T-helper 22 cell (primary cell): ENCODE measurements at regions not wholly inside any gene's neighbourhood (a gene's known extent, or its start where the extent isn't known, plus 50 kb on each side); places are given as distances from the start of the nearest gene placed in this dataset.
"Not testable (repeated sequence)": the region's sequence is repeated elsewhere in the genome, so short reads cannot be mapped to it uniquely, and the experiment has no call there.

Experiments
- DNase-seq: peaks from one replicate; pipeline ENCODE4 v3.0.0-alpha.2; 2020; ENCODE audit warnings: low read depth

DNA sequence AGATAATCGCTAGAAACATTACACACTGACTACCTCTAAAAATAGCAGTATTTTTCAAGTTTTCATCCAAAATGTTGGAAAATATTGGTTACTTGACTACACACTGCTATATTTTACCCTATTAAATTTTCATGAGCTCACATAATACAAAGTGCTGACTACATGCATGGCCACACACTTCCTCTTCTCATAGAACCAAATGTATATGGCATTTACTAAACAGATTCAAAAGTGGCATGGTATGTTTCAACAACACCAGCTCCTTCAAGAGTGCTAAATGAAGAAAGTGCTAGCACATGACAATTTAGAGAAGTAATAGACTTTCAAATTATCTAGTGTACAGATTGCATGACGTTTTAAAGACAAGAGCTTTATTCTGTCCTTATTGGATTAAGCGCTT is 780.4 kb upstream of the SLITRK6 start:
- no peak for DNase-seq

GRCh38 chr13:86581706-86582105 is 782.5 kb upstream of the SLITRK6 start:
- DNase-seq, result no peak

DNA sequence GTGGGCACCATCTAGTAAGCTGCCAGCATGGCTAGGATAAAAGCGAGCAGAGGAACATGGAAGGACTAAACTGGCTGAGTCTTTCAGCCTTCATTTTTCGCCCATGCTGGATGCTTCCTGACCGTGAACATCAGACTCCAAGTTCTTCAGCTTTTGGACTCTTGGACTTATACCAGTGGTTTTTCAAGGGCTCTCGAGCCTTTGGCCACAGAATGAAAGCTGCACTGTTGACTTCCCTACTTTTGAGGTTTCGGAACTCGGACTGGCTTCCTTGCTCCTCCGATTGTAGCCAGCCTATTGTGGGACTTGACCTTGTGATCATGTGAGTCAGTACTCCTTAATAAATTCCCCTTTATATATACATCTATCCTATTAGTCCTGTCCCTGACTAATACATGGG is 785.1 kb upstream of the SLITRK6 start:
- no peak for DNase-seq

DNA sequence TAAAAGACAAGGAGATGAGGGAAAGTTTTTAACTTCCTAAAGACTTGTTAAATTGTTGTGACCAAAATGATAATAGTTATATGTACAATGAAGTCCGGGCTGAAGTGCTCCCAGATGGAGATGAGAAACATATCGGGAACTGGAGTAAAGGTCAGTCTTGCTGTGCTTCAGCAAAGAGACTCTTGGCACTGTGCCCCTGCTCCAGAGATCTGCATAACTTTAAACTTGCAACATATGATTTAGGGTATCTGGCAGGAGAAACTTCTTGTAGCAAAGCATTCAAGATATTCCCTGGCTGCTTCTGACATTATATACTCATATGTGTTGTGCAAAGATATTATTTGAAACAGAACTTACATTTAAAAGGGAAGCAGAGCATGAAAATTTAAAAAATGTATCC is 786.6 kb upstream of the SLITRK6 start:
- no peak for DNase-seq

GRCh38 chr13:86591862-86592261 is 792.6 kb upstream of the SLITRK6 start:
- DNase-seq, result no peak

DNA sequence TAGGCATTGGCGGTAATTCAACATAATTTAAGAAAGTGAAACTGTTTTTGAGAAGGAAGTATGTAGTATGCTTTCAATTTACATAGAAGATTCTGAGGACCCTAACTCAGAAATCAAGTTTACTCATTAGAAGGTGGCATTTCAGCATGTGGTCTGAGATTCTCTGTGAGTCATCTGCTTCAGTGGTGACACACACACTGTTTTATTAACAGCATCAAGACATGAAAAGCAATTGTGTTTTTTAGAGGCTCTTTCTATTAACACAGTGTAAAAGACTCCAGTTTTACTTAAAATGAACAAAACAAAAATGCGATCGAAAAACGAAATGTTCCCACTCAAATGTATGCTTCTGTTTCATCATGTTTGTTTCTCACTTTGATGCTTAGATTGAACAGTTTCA is 802.1 kb upstream of the SLITRK6 start:
- DNase-seq, result no peak

DNA sequence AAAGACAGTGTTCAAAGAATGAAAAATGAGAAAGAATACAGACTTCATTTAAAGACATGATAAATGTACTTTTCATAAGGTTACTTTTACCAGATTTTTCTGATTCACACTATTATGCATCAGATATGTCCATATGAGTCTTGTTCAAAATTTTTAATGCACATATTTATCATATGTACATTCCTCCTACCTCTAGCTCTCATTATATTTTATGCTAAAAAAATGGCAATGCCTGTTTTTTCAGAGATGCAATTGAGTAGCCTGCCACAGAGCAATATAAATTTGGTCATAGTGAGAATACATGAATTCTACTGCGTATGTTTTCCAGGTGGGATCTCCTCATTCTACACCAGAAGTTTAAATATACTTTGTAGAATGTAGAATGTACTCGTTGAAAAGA is 807.0 kb upstream of the SLITRK6 start:
- DNase-seq, result no peak

DNA sequence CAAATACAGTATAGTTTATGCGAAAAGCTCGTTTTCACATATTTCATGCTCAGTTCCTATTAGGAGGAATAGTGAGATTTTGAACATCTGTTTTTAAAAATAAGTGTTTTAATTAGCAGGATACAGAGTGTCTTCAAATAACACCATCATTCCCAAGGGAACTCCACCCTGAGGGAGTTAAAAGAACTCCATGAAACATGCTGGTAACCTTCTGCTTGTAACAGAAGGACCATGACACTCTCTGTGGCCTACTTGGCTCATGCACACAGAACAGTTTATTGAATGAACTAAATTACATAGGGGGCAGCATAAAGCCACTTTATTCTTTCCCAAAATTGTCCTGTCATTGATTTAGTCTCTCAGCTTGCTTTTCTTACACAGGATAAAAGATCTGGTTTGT is 809.5 kb upstream of the SLITRK6 start:
- no peak for DNase-seq

DNA sequence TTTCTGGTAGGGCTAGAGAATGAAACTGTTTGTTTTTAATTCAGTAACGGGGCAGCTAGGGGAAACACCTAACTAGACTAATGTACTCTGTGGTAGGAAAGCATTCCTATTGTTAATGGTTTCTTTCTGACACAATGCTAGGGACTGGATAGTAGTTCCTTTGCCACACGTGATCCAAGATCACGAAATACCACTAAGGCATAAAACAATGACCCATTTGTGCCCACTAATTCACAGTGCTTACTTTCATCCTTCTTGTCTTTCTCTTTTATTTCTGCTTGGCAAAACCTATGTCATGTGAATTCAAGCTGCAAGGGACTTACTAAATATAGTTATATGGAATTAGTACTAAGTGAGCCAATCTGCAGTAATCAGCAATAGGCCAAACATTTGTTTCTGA is 834.1 kb upstream of the SLITRK6 start:
- DNase-seq, result no peak

- not testable (repeated sequence) for DNase-seq
Measured at GRCh38 chr13:86651171-86651570, 852.0 kb upstream of the SLITRK6 start.

DNA sequence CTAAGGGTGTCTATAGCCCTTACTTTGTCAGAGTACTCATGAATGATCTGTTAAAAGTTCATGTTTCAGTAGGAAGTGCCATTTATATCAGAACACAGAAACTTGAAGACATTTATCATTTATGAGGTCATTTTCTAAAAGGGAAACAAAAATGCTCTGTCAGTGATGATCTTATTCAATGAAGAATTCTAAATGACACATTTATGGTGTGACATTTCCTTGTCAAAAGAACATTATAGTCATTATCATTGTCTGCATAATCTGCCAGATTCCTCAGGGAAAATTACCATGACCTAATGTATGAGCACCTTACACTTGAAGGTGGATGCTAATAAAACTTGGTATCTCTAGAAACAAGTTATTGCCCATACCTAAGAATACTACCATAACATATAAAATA is 853.8 kb upstream of the SLITRK6 start:
- DNase-seq, result no peak

DNA sequence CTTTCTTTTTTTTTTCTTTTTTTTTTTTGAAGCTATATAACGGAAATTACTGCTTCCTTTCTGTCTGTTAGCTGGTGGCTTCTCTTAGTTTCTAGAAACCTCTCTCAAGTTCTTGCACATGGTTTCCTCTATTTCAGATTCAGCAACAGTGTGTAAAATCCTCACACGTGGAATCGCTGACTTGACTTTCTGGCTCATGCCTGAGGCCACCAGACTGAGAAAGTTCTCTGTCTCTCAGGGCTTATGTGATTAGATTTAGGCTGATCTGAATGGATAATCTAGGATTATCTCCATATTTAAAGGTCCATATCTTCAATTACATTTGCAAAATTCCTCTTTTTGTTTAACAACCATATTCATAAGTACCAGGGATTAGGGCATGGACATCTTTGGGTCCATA is 856.3 kb upstream of the SLITRK6 start:
- DNase-seq, result no peak

DNA sequence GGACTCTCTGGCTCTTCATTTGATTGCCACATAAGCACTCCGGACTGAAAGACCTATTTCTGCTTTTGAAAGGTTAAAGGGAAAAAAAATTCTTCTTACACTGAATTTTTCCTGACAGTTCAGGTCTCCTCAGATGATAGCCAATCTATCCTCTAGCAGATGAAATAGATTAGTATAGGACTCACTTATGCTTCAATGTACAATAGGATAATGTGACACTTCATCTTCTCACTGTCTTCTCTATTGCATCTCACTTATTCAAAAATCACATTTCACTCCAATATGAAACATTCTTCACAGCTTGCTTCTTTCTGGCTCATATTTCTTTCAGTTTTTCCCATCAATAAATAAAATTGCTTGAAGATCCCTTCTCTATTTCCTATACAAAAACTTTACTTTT is 860.9 kb upstream of the SLITRK6 start:
- no peak for DNase-seq

GRCh38 chr13:86665842-86666241 is 866.6 kb upstream of the SLITRK6 start:
- no peak for DNase-seq

DNA sequence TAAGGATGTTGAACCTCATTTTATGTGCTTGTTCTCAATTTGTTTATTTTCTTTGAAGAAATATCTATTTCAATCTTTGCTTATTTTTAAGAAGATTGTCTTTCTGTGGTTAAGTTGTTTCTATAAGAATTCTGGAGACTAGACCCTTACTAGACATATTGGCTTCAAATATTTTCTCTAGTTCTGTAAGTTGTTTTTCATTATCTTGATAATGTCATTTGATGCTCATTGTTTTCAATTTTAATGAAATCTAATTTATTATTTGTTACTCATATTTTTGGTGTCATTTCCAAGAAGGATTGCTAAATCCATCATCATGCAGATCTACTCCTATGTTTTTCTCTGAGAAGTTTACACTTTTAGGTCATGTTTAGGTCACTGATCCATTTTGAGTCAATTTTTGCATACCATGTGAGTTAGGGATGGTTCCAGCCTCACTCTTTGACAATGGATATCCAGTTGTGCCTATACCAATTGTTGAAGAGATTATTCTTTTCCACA is 874.8 kb upstream of the SLITRK6 start:
- no peak for DNase-seq

DNA sequence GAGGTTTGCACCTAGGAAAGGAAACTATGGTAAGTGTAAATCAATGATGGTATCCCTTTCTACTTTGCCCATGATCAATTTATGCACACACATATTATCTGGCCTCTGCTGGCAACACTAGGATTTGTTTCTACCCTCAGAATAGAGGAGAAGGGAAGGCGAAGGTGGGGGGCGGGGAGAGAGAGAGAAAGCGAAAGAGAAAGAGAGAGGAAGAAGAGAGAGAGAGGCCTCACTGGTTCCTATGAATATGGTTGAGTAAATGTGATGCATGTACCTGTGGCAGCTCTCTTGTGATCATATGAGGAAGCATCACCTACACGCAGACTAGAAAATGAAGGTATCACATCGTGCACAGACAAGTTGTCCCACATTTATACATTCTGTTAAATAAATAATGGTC is 882.0 kb upstream of the SLITRK6 start:
- DNase-seq, result no peak

- DNase-seq, result no peak
Measured at GRCh38 chr13:86684402-86684801, 885.2 kb upstream of the SLITRK6 start.

GRCh38 chr13:86689911-86690310 is 890.7 kb upstream of the SLITRK6 start:
- DNase-seq, result no peak

GRCh38 chr13:86692291-86692690 is 893.1 kb upstream of the SLITRK6 start:
- DNase-seq, result no peak

GRCh38 chr13:86710013-86710412 is 910.8 kb upstream of the SLITRK6 start:
- DNase-seq, result no peak

DNA sequence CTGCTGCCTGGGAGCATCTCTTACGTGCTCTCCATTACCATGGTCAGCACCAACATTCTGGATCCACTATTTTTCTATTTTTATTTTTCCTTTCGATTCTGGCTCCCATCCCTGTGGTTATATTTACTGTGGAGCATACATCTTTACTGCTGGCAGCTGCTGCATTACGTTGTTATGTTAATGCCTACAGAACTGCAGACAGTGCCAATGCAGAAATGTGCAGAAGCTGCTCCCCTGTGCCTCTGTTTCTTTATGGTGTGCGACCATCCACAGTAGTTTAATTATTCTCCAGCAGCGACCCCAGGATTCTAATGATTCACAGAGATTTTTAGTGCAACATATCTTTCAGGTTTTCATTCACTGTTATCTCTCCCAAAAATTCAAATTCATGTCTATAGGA is 911.7 kb upstream of the SLITRK6 start:
- no peak for DNase-seq

DNA sequence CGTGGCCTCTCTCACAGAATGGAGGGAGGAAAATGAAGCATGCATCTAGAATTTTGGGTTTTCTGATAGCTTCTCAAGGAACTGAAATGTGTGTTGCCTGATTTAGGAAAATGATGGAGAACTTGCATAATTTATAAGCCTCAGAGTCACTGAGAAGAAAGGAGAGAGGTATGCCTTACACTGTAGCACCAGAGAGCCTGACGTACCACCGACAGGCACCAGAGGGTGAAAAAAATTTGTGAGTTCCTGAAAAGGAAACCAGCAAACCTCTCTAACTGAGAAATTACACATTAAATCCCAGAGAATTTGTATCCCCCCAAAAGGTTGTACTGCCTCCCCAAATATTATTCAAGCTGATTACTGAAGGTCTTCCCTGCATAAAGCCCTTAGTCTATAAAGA is 915.3 kb upstream of the SLITRK6 start:
- DNase-seq, result no peak

GRCh38 chr13:86725105-86725504 is 925.9 kb upstream of the SLITRK6 start:
- DNase-seq, result no peak

DNA sequence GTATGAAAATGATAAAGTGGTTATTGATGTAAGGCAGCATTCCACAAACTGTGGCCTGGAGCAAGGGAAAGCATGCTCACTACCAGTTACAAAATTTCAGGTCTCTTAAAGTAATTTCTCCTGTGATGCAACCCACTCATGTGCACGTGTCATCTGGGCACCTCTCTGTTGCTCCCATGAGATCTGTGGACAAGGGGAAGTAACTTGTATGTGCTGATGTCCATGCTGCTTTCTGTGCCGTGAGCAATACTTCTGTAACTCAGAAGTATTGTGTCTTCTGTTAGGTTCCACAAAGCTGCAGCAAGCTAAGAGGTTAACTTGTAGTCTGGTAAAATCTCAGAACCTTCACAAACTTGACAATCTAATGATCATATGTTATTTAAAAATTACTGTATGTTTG is 930.0 kb upstream of the SLITRK6 start:
- no peak for DNase-seq

GRCh38 chr13:86731987-86732386 is 932.8 kb upstream of the SLITRK6 start:
- no peak for DNase-seq
